ENCODE measurements at regions not wholly inside any gene's neighbourhood (a gene's known extent, or its start where the extent isn't known, plus 50 kb on each side); places are given as distances from the start of the nearest gene placed in this dataset.

GRCh38 chr5:104412649-104413240 lies 850.2 kb upstream of the NUDT12 start:
- TF ChIP-seq GATA2 (IDR thresholded peaks at IDR 0.05; ENCODE audit: low read depth, low read length) (no peak), GATA3 (IDR thresholded peaks at IDR 0.05; ENCODE audit: low read depth, low read length) (no peak)
